ENCODE measurements at regions not wholly inside any gene's neighbourhood (a gene's known extent, or its start where the extent isn't known, plus 50 kb on each side); places are given as distances from the start of the nearest gene placed in this dataset.

GRCh38 chr5:2032432-2032831 is 149.7 kb upstream of the IRX4 start:
- no peaks in the 10 kb centered on the region for H4K20me1 ChIP-seq (ENCODE audit: insufficient read depth, low read length)
- no peak overlapping the region for H3K9ac ChIP-seq (ENCODE audit: low read depth, low read length)
- no peak overlapping the region for H3K4me2 ChIP-seq (ENCODE audit: insufficient read depth, low read length)
- ATAC-seq (ENCODE audit: insufficient read depth, low read depth) (no peak), DNase-seq (no peak)
- no peak for TF ChIP-seq EZH2 (IDR thresholded peaks at IDR 0.05; ENCODE audit: borderline replicate concordance, low read depth, low read length, severe bottlenecking)
- TF ChIP-seq CTCF (IDR thresholded peaks at IDR 0.05; ENCODE audit: borderline replicate concordance, extremely low read depth, low read length, poor library complexity, severe bottlenecking) = no peak
- no peak overlapping the region for H3K27ac ChIP-seq (ENCODE audit: low read length)
- H3K4me1 ChIP-seq (ENCODE audit: insufficient read depth, low read length) = no peaks in the 10 kb centered on the region
- no peak overlapping the region for H2AFZ ChIP-seq (ENCODE audit: low read depth, low read length)
- no peaks in the 10 kb centered on the region for H3K79me2 ChIP-seq (ENCODE audit: insufficient read depth, low read length)
- peaks cover 46% of the 10 kb centered on the region for H3K27me3 ChIP-seq (ENCODE audit: insufficient read depth, low read length, poor library complexity)
- H3K4me3 ChIP-seq (ENCODE audit: low read depth in 1 of 2, low read length in 2 of 2) = no peak overlapping the region
- no peaks in the 10 kb centered on the region for H3K36me3 ChIP-seq (ENCODE audit: insufficient read depth, low read length)
- H3K9me3 ChIP-seq (ENCODE audit: insufficient read depth, low read length, severe bottlenecking) = no peaks in the 10 kb centered on the region

GRCh38 chr5:2031581-2031980 is 148.9 kb upstream of the IRX4 start:
- H3K36me3 ChIP-seq (ENCODE audit: insufficient read depth, low read length) = no peaks in the 10 kb centered on the region
- DNase-seq (no peak), ATAC-seq (ENCODE audit: insufficient read depth, low read depth) (no peak)
- no peak overlapping the region for H3K4me3 ChIP-seq (ENCODE audit: low read depth in 1 of 2, low read length in 2 of 2)
- H3K79me2 ChIP-seq (ENCODE audit: insufficient read depth, low read length) = no peaks in the 10 kb centered on the region
- no peak overlapping the region for H3K27ac ChIP-seq (ENCODE audit: low read length)
- H3K9ac ChIP-seq (ENCODE audit: low read depth, low read length) = no peak overlapping the region
- H4K20me1 ChIP-seq (ENCODE audit: insufficient read depth, low read length) = no peaks in the 10 kb centered on the region
- H3K27me3 ChIP-seq (ENCODE audit: insufficient read depth, low read length, poor library complexity) = peaks cover 40% of the 10 kb centered on the region
- H3K4me2 ChIP-seq (ENCODE audit: insufficient read depth, low read length) = no peak overlapping the region
- H3K9me3 ChIP-seq (ENCODE audit: insufficient read depth, low read length, severe bottlenecking) = no peaks in the 10 kb centered on the region
- TF ChIP-seq EZH2 (IDR thresholded peaks at IDR 0.05; ENCODE audit: borderline replicate concordance, low read depth, low read length, severe bottlenecking) (no peak), CTCF (IDR thresholded peaks at IDR 0.05; ENCODE audit: borderline replicate concordance, extremely low read depth, low read length, poor library complexity, severe bottlenecking) (no peak)
- no peaks in the 10 kb centered on the region for H3K4me1 ChIP-seq (ENCODE audit: insufficient read depth, low read length)
- H2AFZ ChIP-seq (ENCODE audit: low read depth, low read length) = no peak overlapping the region

- Histone ChIP-seq H3K27me3 (ENCODE audit: insufficient read depth, low read length, poor library complexity) (peaks cover 34% of the 10 kb centered on the region), H4K20me1 (ENCODE audit: insufficient read depth, low read length) (no peaks in the 10 kb centered on the region), H3K4me2 (ENCODE audit: insufficient read depth, low read length) (no peak overlapping the region), H3K79me2 (ENCODE audit: insufficient read depth, low read length) (no peaks in the 10 kb centered on the region), H3K36me3 (ENCODE audit: insufficient read depth, low read length) (no peaks in the 10 kb centered on the region), H2AFZ (ENCODE audit: low read depth, low read length) (no peak overlapping the region), H3K9ac (ENCODE audit: low read depth, low read length) (no peak overlapping the region), H3K4me3 (ENCODE audit: low read depth in 1 of 2, low read length in 2 of 2) (no peak overlapping the region), H3K9me3 (ENCODE audit: insufficient read depth, low read length, severe bottlenecking) (no peaks in the 10 kb centered on the region), H3K27ac (ENCODE audit: low read length) (no peak overlapping the region), H3K4me1 (ENCODE audit: insufficient read depth, low read length) (no peaks in the 10 kb centered on the region)
- ATAC-seq (ENCODE audit: insufficient read depth, low read depth) = no peak
- TF ChIP-seq CTCF (IDR thresholded peaks at IDR 0.05; ENCODE audit: borderline replicate concordance, extremely low read depth, low read length, poor library complexity, severe bottlenecking) (no peak), EZH2 (IDR thresholded peaks at IDR 0.05; ENCODE audit: borderline replicate concordance, low read depth, low read length, severe bottlenecking) (no peak)
- DNase-seq = no peak
Measured at GRCh38 chr5:2030131-2030530, 147.4 kb upstream of the IRX4 start.

GRCh38 chr5:2029206-2029605 is 146.5 kb upstream of the IRX4 start:
- Histone ChIP-seq H2AFZ (ENCODE audit: low read depth, low read length) (no peak overlapping the region), H3K4me1 (ENCODE audit: insufficient read depth, low read length) (no peaks in the 10 kb centered on the region), H3K79me2 (ENCODE audit: insufficient read depth, low read length) (no peaks in the 10 kb centered on the region), H3K27ac (ENCODE audit: low read length) (no peak overlapping the region), H4K20me1 (ENCODE audit: insufficient read depth, low read length) (no peaks in the 10 kb centered on the region), H3K36me3 (ENCODE audit: insufficient read depth, low read length) (no peaks in the 10 kb centered on the region), H3K4me3 (ENCODE audit: low read depth in 1 of 2, low read length in 2 of 2) (no peak overlapping the region), H3K9ac (ENCODE audit: low read depth, low read length) (no peak overlapping the region), H3K9me3 (ENCODE audit: insufficient read depth, low read length, severe bottlenecking) (no peaks in the 10 kb centered on the region), H3K4me2 (ENCODE audit: insufficient read depth, low read length) (no peak overlapping the region), H3K27me3 (ENCODE audit: insufficient read depth, low read length, poor library complexity) (peaks cover 34% of the 10 kb centered on the region)
- TF ChIP-seq EZH2 (IDR thresholded peaks at IDR 0.05; ENCODE audit: borderline replicate concordance, low read depth, low read length, severe bottlenecking) (no peak), CTCF (IDR thresholded peaks at IDR 0.05; ENCODE audit: borderline replicate concordance, extremely low read depth, low read length, poor library complexity, severe bottlenecking) (no peak)
- DNase-seq (no peak), ATAC-seq (ENCODE audit: insufficient read depth, low read depth) (no peak)

Measured in DND-41 (cell line).